H9 (cell line): ENCODE measurements at regions not wholly inside any gene's neighbourhood (a gene's known extent, or its start where the extent isn't known, plus 50 kb on each side); places are given as distances from the start of the nearest gene placed in this dataset.

Experiments
- DNase-seq: peaks from one replicate; pipeline ENCODE4 v3.0.0-alpha.2; 2017
- H2AFZ ChIP-seq: one replicate; pipeline ENCODE4 v1.6.1; 2013; ENCODE audit warnings: mild to moderate bottlenecking, low read length, control low read depth, moderate library complexity
- H2AK5ac ChIP-seq: 2 replicates; pipeline ENCODE4 v1.6.1; 2013; ENCODE audit warnings: low read length, control low read depth, mixed read lengths; ENCODE audit not compliant: insufficient read length
- H2BK120ac ChIP-seq: one replicate; pipeline ENCODE4 v1.6.1; 2013; ENCODE audit warnings: low read depth, mild to moderate bottlenecking, low read length, control low read depth, inconsistent platforms; ENCODE audit not compliant: poor library complexity, severe bottlenecking
- H2BK12ac ChIP-seq: 2 replicates; pipeline ENCODE4 v1.6.1; 2013; ENCODE audit warnings: low read length, control low read depth, mixed read lengths, low read depth; ENCODE audit not compliant: insufficient read length
- H2BK15ac ChIP-seq: 2 replicates; pipeline ENCODE4 v1.6.1; 2013; ENCODE audit warnings: low read depth, low read length, control low read depth
- H2BK20ac ChIP-seq: one replicate; pipeline ENCODE4 v1.6.1; 2013; ENCODE audit warnings: low read depth, mild to moderate bottlenecking, low read length, control low read depth, inconsistent platforms; ENCODE audit not compliant: poor library complexity, severe bottlenecking
- H2BK5ac ChIP-seq: 2 replicates; pipeline ENCODE4 v1.6.1; 2013; ENCODE audit warnings: low read length, control low read depth, mixed read lengths; ENCODE audit not compliant: insufficient read length
- H3K14ac ChIP-seq: 2 replicates; pipeline ENCODE4 v1.6.1; 2013; ENCODE audit warnings: low read length, control low read depth; ENCODE audit not compliant: insufficient read depth
- H3K18ac ChIP-seq: 2 replicates; pipeline ENCODE4 v1.6.1; 2013; ENCODE audit warnings: low read depth, mild to moderate bottlenecking, mixed read lengths, low read length, control low read depth; ENCODE audit not compliant: insufficient read length
- H3K23ac ChIP-seq: 2 replicates; pipeline ENCODE4 v1.6.1; 2013; ENCODE audit warnings: low read length, control low read depth, mixed read lengths, low read depth; ENCODE audit not compliant: insufficient read length
- H3K23me2 ChIP-seq: 2 replicates; pipeline ENCODE4 v1.6.1; 2013; ENCODE audit warnings: low read depth, mild to moderate bottlenecking, mixed read lengths, low read length, control low read depth; ENCODE audit not compliant: insufficient read length, poor library complexity, severe bottlenecking
- H3K27ac ChIP-seq: 2 replicates; pipeline ENCODE4 v1.5.1; 2013; ENCODE audit warnings: low read length, control low read depth, mixed read lengths, low read depth; ENCODE audit not compliant: insufficient read length
- H3K27me3 ChIP-seq: 2 replicates; pipeline ENCODE4 v1.6.1; 2013; ENCODE audit warnings: low read length, control low read depth, inconsistent platforms; ENCODE audit not compliant: insufficient read depth
- H3K4ac ChIP-seq: 2 replicates; pipeline ENCODE4 v1.6.1; 2013; ENCODE audit warnings: low read depth, mild to moderate bottlenecking, control low read depth, inconsistent platforms, low read length, moderate library complexity
- H3K4me1 ChIP-seq: 2 replicates; pipeline ENCODE4 v1.6.1; 2013; ENCODE audit warnings: low read length, control low read depth, inconsistent platforms; ENCODE audit not compliant: insufficient read depth
- H3K4me2 ChIP-seq: 2 replicates; pipeline ENCODE4 v1.6.1; 2013; ENCODE audit warnings: low read length, control low read depth, mixed read lengths; ENCODE audit not compliant: insufficient read length, insufficient read depth
- H3K56ac ChIP-seq: 2 replicates; pipeline ENCODE4 v1.6.1; 2013; ENCODE audit warnings: low read depth, mild to moderate bottlenecking, mixed read lengths, low read length, control low read depth; ENCODE audit not compliant: insufficient read length
- H3K79me1 ChIP-seq: 2 replicates; pipeline ENCODE4 v1.6.1; 2013; ENCODE audit warnings: low read depth, mild to moderate bottlenecking, moderate library complexity, low read length, control low read depth, inconsistent platforms; ENCODE audit not compliant: insufficient read depth, poor library complexity, severe bottlenecking
- H3K79me2 ChIP-seq: 2 replicates; pipeline ENCODE4 v1.6.1; 2013; ENCODE audit warnings: low read length, control low read depth, inconsistent platforms; ENCODE audit not compliant: insufficient read depth
- H3K9ac ChIP-seq: 2 replicates; pipeline ENCODE4 v1.6.1; 2013; ENCODE audit warnings: low read length, control low read depth, mixed read lengths; ENCODE audit not compliant: insufficient read length; ENCODE audit errors: extremely low read depth
- H3K9me3 ChIP-seq: one replicate; pipeline ENCODE4 v1.6.1; 2013; ENCODE audit warnings: low read depth, low read length, inconsistent platforms; ENCODE audit not compliant: control insufficient read depth
- H3T11ph ChIP-seq: one replicate; pipeline ENCODE4 v1.6.1; 2013; ENCODE audit warnings: mild to moderate bottlenecking, low read length, control low read depth, inconsistent platforms
- H4K20me1 ChIP-seq: one replicate; pipeline ENCODE4 v1.6.1; 2013; ENCODE audit not compliant: control insufficient read depth, insufficient read length, insufficient read depth
- H4K5ac ChIP-seq: 2 replicates; pipeline ENCODE4 v1.6.1; 2013; ENCODE audit warnings: low read depth, mild to moderate bottlenecking, mixed read lengths, low read length, control low read depth; ENCODE audit not compliant: insufficient read length
- H4K8ac ChIP-seq: replicated peaks from 2 replicates; pipeline ENCODE4 v1.6.1; 2013; ENCODE audit warnings: low read length, control low read depth, mixed read lengths, low read depth; ENCODE audit not compliant: insufficient read length
- H4K91ac ChIP-seq: 2 replicates; pipeline ENCODE4 v1.6.1; 2013; ENCODE audit warnings: low read depth, mild to moderate bottlenecking, moderate library complexity, mixed read lengths, low read length, control low read depth; ENCODE audit not compliant: insufficient read length
- H3K27ac Mint-ChIP-seq, 3 experiments: 2 replicates in 2 of 3; 3 replicates in 1 of 3; pipeline ENCODE4 v1.8.0; 2020 to 2021; ENCODE audit warnings: mixed read lengths in 3 of 3, mild to moderate bottlenecking in 1 of 3, moderate library complexity in 1 of 3
- H3K27me3 Mint-ChIP-seq: 2 replicates; pipeline ENCODE4 v1.8.0; 2021; ENCODE audit warnings: low read depth, mild to moderate bottlenecking, moderate library complexity, mixed read lengths
- H3K36me3 Mint-ChIP-seq, 3 experiments: 2 replicates in 2 of 3; 3 replicates in 1 of 3; pipeline ENCODE4 v1.8.0; 2020 to 2021; ENCODE audit warnings: low read depth in 3 of 3, mixed read lengths in 3 of 3; ENCODE audit not compliant: insufficient read depth in 1 of 3
- H3K4me1 Mint-ChIP-seq, 2 experiments: 2 replicates each; pipeline ENCODE4 v1.8.0; 2020; ENCODE audit warnings: mixed read lengths in 2 of 2
- H3K4me3 Mint-ChIP-seq, 2 experiments: 2 replicates in 1 of 2; 3 replicates in 1 of 2; pipeline ENCODE4 v1.8.0; 2020 to 2021; ENCODE audit warnings: mild to moderate bottlenecking in 2 of 2, mixed read lengths in 2 of 2, moderate library complexity in 1 of 2
- H3K9me3 Mint-ChIP-seq, 2 experiments: 2 replicates in 1 of 2; 3 replicates in 1 of 2; pipeline ENCODE4 v1.8.0; 2020; ENCODE audit warnings: mild to moderate bottlenecking in 2 of 2, mixed read lengths in 2 of 2, moderate library complexity in 1 of 2
- CTCF ChIP-seq: fragments of 200-600 bp; sonication (generic); conservative IDR thresholded peaks from 3 replicates; pipeline ENCODE4 v1.8.0; 2021; ENCODE audit warnings: antibody characterized with exemption, mild to moderate bottlenecking
- WGBS: extraction: QIAGEN DNeasy Blood & Tissue Kit; methylation state at CpG from one replicate; pipeline ENCODE4 v1.1.7; 2013; ENCODE audit warnings: missing lambda C conversion rate, low lambda C conversion rate, mixed read lengths; ENCODE audit not compliant: insufficient read length; ENCODE audit errors: extremely low coverage; 5-methylcytosine and 5-hydroxymethylcytosine counted together

DNA sequence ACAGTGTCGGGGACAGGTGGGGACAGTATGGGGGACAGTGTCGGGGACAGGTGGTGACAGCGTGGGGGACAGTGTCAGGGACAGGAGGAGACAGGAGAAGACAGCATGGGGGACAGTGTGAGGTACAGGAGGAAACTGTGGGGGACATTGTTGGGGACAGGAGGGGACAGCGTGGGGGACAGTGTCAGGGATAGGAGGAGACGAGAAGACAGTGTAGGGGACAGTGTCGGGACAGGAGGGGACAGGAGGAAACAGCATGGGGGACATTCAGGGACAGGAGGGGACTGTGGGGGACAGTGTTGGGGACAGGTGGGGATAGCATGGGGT is 139.5 kb downstream of the TMEM121 start:
- H3K27me3 ChIP-seq = no peaks in the 10 kb centered on the region
- H2BK15ac ChIP-seq = no peak overlapping the region
- H2BK5ac ChIP-seq = no peak overlapping the region
- H3K18ac ChIP-seq = no peak overlapping the region
- no peaks in the 10 kb centered on the region for H3K4me1 ChIP-seq
- H3K79me2 ChIP-seq = no peaks in the 10 kb centered on the region
- H3K9me3 ChIP-seq = peaks cover 55% of the 10 kb centered on the region
- H3K4ac ChIP-seq = no peak overlapping the region
- no peak for TF ChIP-seq CTCF
- H2BK20ac ChIP-seq = no peak overlapping the region
- H3K4me2 ChIP-seq = no peak overlapping the region
- no peak overlapping the region for H3K56ac ChIP-seq
- H3K14ac ChIP-seq = no peak overlapping the region
- no peak overlapping the region for H4K91ac ChIP-seq
- H3K23ac ChIP-seq = no peak overlapping the region
- no peaks in the 10 kb centered on the region for H3K23me2 ChIP-seq
- peaks cover 7 to 14% (median 11%) of the 10 kb centered on the region in 3 experiments for H3K36me3 Mint-ChIP-seq
- H2AFZ ChIP-seq = no peak overlapping the region
- no peak overlapping the region for H3K27ac ChIP-seq
- H4K5ac ChIP-seq = no peak overlapping the region
- H3K9ac ChIP-seq = no peak overlapping the region
- no peak overlapping the region for H2BK120ac ChIP-seq
- peaks cover 65 to 79% of the 10 kb centered on the region in 2 experiments for H3K9me3 Mint-ChIP-seq
- H2BK12ac ChIP-seq = no peak overlapping the region
- no peak overlapping the region for H3T11ph ChIP-seq
- no peaks in the 10 kb centered on the region for H3K27me3 Mint-ChIP-seq
- WGBS = no CpG with 5 or more reads among the region's 6 CpGs
- H3K4me1 Mint-ChIP-seq = no peaks in the 10 kb centered on the region
- DNase-seq = no peak
- H3K79me1 ChIP-seq = no peaks in the 10 kb centered on the region
- no peak overlapping the region for H3K4me3 Mint-ChIP-seq
- no peak overlapping the region for H2AK5ac ChIP-seq
- H3K27ac Mint-ChIP-seq = no peak overlapping the region
- H4K20me1 ChIP-seq = no peaks in the 10 kb centered on the region
- H4K8ac ChIP-seq = no peak overlapping the region
